GM10248 (cell line): ENCODE measurements at regions not wholly inside any gene's neighbourhood (a gene's known extent, or its start where the extent isn't known, plus 50 kb on each side); places are given as distances from the start of the nearest gene placed in this dataset.
"Not testable (repeated sequence)": the region's sequence is repeated elsewhere in the genome, so short reads cannot be mapped to it uniquely, and the experiment has no call there.

ENCODE experiments used
- CTCF ChIA-PET: fragments of 300-600 bp; sonication (Branson Sonifier 250); formaldehyde crosslinking; extraction: SDS; loops from one replicate; lab custom pipeline; 2021; ENCODE audit warnings: antibody characterized with exemption; lab: Yijun Ruan, JAX
- POLR2A ChIA-PET: fragments of 350-650 bp; sonication (Branson Sonifier 250); formaldehyde crosslinking; extraction: SDS; loops from one replicate; lab custom pipeline; 2020; ENCODE audit warnings: antibody characterized with exemption; lab: Yijun Ruan, JAX
- DNase-seq: peaks from one replicate; pipeline ENCODE4 v3.0.0; 2012; ENCODE audit errors: extremely low spot score
- TF ChIP-seq, protein P1 (sequence below): IDR thresholded peaks from 2 replicates; pipeline ENCODE4 v1.5.1; 2012; ENCODE audit warnings: mild to moderate bottlenecking, low read depth; ENCODE audit errors: extremely low read depth, missing control alignments, control extremely low read depth

DNA sequence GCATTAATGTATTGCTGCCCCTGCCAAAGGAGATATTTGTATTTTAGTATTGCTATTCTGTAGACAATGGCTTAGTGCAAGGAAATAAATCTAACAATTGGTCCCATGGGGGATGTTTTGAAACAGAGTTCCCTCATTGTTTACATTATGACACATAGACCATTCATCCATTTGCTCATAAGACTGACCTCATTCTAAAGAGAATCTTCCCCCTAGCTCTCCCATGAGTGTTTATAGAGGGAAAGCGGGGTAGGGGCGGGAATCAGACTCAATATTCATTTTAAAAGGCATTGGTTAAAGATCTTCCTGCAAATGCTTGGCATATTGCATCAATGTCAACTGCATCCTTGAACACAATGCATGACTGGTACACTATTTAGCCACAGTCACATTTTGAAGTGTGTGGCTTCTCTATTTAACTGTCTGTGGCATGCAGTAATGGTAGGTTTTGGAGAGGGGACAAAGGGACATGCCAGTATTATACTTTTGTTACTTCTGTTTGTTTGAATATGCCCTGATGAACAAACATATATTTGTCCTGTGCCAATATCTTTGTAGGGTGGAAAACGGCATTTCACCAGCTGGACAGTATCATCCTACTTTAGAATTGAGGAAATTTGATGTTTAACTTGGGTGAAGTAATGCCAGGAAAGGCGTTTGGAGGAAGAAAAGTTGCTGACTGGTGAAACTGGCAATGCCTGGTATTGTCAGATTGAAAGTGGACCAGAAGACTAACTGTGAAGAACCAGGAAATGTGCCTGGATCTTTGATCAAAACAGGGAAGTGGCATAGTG, 84.1 kb upstream of the MEGF10 start:
- no peak for DNase-seq
- TF ChIP-seq, protein P1, sequence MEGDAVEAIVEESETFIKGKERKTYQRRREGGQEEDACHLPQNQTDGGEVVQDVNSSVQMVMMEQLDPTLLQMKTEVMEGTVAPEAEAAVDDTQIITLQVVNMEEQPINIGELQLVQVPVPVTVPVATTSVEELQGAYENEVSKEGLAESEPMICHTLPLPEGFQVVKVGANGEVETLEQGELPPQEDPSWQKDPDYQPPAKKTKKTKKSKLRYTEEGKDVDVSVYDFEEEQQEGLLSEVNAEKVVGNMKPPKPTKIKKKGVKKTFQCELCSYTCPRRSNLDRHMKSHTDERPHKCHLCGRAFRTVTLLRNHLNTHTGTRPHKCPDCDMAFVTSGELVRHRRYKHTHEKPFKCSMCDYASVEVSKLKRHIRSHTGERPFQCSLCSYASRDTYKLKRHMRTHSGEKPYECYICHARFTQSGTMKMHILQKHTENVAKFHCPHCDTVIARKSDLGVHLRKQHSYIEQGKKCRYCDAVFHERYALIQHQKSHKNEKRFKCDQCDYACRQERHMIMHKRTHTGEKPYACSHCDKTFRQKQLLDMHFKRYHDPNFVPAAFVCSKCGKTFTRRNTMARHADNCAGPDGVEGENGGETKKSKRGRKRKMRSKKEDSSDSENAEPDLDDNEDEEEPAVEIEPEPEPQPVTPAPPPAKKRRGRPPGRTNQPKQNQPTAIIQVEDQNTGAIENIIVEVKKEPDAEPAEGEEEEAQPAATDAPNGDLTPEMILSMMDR = no peak
- ChIA-PET POLR2A (no interaction called here), CTCF (interaction anchor here (1.1 kb wide), 1 partner anchor 36 kb away, joined by 3 read pairs; no protein-coding TSS in a partner anchor)

DNA sequence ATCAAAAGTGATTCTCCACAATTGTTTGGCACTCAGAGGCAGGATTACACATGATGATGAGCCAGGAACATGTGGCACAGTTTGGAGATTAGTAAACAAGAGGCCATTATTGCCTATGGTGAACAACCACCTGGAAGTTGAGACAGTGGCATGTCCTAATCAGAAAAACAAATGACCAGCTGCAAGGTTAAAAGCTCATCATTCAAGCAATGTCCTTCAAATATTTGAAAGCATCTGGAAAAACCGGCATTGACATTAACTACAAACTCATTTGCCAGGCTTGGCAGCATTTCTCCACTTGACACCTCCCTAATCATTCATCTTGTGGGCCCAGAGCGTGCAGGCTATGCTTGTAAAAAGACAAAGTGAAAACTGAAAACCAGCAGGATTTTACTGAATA, 80.6 kb upstream of the MEGF10 start:
- ChIA-PET CTCF (no interaction called here), POLR2A (no interaction called here)
- TF ChIP-seq, protein P1 = no peak
- DNase-seq = no peak

DNA sequence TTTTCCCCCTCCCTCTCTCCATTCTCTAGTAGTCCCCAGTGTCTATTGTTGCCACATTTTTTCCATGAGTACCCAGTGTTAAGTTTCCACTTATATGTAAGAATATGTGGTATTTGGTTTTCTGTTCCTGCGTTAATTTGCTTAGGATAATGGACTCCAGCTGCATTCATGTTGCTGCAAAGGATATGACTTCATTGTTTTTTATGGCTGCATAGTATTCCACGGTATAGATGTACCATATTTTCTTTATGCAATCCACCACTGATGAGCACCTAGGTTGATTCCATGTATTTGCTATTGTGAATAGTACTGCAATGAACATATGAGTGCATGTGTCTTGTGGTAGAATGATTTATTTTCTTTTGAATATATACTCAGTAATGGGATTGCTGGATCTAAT, 77.4 kb upstream of the MEGF10 start:
- TF ChIP-seq, protein P1 = no peak
- ChIA-PET POLR2A (no interaction called here), CTCF (no interaction called here)
- DNase-seq = no peak

DNA sequence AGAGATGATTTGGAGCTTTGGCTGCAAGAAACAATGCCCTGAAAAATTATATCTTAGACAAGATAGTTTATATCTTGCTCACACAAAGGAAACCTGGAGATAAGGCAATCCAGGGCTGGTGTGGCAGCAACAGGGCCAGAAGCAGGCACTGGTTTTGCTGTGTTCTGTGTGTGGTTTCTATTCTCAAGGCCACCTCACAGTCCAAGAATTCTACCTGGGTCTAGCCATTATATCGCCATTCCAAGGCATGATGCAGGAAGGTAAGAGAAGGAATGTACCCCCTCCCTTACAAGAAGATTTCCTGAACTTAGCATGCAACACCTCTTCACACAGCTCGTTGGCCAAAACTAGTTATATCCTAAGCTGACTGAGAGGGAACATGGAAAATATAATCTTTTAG, 74.5 kb upstream of the MEGF10 start:
- ChIA-PET CTCF (interaction anchor here (0.8 kb wide), 1 partner anchor 10 kb away, joined by 3 read pairs; no protein-coding TSS in a partner anchor), POLR2A (no interaction called here)
- DNase-seq = no peak
- TF ChIP-seq, protein P1 = no peak

DNA sequence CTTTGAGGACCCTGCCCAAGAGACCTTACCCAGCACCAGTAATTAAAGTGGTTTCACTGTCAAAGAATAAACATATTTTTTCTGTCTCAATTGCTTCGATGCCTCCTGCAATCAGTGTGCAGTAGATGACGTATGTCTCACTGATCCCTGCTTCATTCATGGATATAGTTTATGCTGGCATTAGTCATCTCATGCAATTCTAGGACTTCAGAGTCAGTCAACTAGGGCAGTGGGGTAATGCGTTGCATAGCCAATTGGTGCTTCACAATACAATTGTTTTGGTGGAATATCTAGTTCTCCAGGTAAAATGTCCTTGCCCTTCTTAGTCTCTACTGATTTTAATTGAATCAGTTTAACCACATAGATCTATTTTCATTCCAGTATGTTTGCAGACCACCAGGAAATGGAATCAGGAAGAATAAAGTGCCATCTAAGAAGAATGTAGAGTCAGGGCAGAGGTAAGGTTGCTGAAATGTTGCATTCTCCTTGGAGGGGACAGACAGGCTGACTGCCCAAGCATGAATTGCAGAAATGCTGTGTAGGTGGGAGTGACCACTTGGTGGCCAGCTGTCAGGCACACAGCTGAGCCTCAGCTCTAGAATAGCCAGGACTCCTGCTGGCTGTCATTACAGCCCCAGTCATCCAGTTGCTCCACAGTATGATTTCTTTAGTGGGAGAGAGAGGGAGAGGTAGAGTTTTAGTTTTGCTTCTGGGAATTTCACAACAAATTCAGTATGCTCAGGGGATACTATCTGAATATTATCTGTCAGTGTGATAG, 73.5 kb upstream of the MEGF10 start:
- CTCF ChIA-PET = no interaction called here
- TF ChIP-seq, protein P1 = no peak
- DNase-seq = no peak
- POLR2A ChIA-PET = no interaction called here

DNA sequence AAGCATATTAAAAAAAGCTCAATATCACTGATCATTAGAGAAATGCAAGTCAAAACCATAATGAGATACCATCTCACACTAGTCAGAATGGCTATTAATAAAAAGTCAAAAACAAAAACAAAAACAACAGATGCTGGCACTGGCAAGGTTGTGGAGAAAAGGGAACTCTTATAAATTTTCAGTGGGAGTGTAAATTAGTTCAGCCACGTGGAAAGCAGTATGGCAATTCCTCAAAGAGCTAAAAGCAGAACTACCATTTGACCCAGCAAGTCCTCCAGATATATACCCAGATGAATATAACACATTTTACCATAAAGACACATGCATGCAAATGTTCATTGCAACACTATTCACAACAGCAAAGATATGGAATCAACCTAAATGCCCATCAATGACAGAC, 68.7 kb upstream of the MEGF10 start:
- POLR2A ChIA-PET, DNase-seq: not testable (repeated sequence)
- CTCF ChIA-PET = interaction anchor here (0.8 to 1.7 kb wide), 4 partner anchors 10 to 306 kb away, joined by 3 to 4 read pairs (median 3); no protein-coding TSS in a partner anchor

DNA sequence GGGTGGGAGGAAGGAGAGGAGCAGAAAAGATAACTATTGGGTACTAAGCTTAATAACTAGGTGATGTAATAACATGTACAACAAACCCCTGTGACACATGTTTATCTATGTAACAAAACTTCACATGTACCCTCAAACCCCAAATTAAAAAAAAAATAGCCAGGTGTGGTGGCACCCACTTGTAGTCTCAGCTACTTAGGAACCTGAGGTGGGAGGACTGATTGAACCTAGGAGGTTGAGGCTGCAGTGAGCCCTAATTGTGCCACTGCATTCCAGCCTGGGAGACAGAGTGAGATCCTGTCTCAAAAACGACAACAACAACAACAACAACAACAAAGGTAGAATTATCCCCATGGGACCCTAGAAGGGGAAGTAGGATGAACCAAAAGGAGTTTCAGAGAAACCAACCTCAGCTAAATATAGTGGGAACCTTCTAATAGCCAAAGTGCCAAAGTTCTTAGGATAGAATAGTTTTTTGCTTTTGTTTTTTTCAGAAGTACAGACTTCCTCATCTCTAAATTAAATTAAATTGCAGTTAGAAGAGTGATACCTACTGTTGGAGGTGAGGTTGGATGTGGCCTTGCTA, 67.9 kb upstream of the MEGF10 start:
- CTCF ChIA-PET = interaction anchor here (1.1 to 1.7 kb wide), 3 partner anchors 10 to 307 kb away, joined by 3 to 4 read pairs (median 3); no protein-coding TSS in a partner anchor
- DNase-seq, POLR2A ChIA-PET: not testable (repeated sequence)
